Hematopoietic multipotent progenitor cell treated with erythropoietin and hydrocortisone succinate and interleukin-3 and kit ligand, for 4 days (in vitro differentiated cells): ENCODE measurements at regions not wholly inside any gene's neighbourhood (a gene's known extent, or its start where the extent isn't known, plus 50 kb on each side); places are given as distances from the start of the nearest gene placed in this dataset.

ENCODE experiments used
- DNase-seq: peaks from one replicate; pipeline ENCODE4 v3.0.0-alpha.2; 2015

DNA sequence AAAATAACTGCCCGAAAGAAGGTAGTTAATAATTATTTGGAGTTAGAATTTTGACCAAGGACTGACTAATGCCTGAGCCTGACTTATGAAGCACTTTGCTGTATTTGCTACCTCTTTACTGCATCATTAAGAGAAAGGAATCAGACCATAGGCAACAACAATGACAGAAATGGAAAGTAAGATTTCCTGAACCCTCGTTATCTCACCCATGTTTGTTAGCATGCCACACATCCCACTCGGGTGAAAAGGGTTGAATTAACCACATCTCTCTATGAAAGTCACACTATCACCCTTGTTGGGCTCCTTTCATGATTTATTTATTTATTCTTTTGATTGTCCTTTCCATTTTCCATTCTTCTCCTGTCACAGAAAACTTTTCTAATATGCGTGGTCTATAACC is 59.6 kb downstream of the OLIG3 start:
- DNase-seq: no peak

DNA sequence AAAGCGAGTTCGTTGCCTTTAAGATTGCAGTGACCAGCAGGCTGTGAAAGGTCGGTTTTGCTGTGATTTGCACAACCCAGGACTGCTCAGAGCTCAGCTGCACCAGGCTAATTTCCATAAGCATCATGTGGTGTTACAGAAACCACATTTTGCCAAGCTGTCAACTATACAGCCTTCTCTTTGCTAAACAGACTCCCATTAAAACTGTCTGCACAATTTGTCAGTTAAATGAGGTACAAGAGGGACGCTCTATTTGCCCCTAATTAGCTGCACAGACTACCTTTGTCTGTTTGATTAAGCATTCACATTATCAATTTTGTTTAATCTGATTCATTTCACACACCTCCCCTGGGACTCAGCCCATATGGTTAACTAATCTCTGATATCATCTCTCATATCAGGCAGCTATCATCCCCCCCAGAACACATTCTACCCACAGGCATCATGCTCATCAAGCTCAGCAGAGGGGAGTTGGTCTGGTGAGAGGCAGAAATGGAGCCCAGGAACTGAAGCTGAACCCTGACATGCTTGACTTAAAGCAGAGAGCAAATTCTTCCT is 62.1 kb downstream of the OLIG3 start:
- DNase-seq: no peak

DNA sequence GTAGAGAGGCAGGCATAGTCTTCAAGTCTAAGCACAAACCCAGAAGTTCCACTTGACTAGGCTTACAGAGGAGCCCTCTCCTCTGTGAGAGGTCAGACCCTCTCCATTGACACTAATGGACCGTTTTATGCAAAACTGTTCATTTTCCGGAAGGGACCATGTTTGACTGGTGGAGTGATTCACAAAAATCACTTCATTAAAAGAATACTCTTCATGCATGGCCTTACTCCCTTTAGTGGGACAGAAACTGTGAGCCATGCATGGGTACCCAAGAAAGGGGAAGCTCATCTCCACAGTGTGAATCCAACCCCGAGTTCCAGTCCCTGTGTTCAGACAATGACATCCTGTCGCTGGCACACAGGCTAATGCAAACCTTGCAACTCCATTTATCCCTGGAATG is 63.2 kb downstream of the OLIG3 start:
- no peak for DNase-seq

DNA sequence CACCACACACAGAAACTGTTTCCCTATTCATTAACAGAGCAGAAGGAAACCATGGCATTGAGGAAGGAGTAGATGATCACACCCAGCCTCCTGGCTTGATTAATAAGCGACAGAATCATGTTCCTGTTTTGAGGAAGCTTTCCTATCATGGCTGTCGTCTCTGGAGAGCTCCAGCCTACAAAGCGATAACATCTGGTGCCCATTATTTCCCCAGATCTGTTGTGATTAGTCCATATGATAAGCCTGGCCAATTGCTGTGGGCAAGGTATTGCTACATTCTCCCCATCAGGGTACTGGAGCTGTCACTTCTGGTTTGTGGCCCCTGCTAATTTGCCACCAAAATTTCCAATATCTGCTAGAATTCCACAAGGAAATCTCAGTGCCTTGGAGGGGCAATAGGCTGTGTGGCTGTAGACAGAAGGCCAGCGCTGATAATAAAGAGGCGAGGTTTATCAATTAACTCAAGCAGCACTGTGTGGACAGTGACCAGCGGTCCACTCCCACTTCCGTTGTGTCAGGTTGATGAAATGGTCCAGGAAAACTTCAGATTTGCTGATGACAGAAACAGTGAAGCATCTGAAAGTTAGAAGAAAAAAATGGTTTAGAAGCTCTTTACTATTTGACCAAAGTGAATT is 66.4 kb downstream of the OLIG3 start:
- peak; percentile 9 for DNase-seq

DNA sequence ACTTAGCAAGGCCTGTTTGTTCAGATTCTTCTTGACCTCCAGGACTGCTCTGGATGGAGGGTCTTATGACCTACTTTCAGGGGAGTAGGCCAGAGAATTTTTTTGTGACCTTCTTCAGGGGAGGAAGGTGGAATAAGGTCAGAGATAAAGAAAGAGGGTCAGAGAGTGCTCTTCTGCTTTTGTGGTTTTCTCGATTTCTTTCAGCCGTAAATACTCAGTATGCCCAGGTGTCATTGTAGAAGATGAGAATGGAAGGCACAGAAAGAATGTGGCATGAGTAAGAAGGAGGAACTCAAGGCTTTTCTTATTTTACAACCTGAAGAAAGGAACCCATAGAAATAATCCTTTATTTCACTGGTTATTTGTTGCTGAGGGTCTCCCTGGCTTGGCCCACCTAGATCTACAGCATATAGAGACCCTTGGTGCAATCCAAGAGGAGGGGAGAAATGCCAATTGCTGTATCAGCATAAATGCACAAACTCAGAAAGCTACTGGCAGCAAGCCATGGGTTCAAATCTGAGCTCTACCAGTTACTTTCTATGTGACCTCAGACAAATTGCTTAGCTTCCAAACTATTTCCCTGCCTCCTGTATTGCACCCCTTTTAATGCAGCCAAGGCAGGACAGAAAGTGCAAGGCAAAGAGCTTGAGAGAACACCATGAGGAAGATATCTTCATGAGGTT is 68.0 kb downstream of the OLIG3 start:
- DNase-seq: no peak

DNA sequence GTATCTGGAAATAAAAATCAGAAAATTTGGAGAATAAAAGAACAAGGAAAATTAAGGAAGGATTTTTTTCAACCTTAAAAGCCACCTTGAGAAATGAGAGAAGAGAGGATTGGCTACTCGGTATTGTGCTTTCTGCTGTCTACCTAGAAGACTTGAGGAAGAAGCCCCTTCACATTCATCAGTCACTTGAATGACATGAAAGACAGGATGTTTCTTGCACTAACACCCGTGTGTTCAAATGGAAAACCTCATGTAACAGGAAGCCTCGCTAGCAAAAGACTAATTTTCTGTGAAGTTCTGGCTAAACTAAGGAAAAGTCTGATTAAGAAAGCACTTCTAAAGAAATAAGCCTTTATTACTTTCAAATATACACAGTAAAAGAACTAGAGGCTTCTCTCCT is 69.9 kb downstream of the OLIG3 start:
- no peak for DNase-seq

DNA sequence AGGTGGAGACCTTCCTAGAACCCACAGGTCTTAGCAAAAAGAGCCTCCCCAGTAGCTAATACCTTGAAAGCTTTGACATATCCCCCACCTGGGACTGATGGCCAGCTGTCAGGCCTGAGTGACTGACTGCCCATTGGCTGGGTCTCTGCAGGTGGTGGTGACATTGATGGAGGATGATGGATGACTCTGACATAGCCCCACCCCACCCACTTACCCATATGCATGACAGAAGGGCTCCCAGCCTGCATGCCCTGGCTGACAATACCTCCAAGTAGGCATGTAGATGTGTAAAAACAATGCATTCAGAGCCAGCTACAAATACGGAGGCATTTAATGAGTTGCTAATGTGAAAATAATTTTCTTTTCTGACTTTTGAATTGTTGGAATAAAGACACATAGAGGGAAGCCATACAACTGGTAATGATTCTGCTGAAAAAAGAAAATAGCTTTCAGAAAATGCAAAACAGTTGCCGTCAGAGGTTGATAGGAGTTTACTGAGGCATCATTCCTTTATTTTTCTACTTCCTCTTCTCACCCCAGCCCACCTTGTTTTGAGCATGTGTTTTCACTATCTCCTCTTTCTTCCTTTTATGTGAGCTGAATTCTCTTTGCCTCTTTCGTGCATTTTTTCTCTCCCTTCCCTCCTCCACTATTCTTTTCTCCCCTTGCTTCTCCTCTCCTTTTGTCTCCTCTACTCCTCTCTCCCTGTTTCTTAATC is 70.6 kb downstream of the OLIG3 start:
- DNase-seq: no peak

DNA sequence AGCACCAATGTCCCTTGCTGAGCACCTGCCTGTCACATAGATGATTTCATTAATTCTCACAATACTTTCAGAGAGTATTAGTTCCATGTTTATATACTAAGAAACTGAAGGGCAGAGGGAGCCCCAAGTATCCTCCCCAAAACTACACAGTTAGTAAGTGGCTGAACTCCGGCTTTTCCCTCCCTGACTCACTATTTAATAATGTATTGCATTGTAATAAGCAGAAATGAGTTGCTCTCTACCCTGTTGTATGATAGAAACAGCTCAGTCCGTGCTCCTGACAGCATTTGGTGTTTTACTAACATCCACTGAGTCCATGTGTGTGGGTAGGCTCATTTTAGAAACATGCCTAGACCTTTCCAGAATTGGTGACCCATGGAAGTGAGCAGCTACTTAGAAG is 76.8 kb downstream of the OLIG3 start:
- DNase-seq: no peak

DNA sequence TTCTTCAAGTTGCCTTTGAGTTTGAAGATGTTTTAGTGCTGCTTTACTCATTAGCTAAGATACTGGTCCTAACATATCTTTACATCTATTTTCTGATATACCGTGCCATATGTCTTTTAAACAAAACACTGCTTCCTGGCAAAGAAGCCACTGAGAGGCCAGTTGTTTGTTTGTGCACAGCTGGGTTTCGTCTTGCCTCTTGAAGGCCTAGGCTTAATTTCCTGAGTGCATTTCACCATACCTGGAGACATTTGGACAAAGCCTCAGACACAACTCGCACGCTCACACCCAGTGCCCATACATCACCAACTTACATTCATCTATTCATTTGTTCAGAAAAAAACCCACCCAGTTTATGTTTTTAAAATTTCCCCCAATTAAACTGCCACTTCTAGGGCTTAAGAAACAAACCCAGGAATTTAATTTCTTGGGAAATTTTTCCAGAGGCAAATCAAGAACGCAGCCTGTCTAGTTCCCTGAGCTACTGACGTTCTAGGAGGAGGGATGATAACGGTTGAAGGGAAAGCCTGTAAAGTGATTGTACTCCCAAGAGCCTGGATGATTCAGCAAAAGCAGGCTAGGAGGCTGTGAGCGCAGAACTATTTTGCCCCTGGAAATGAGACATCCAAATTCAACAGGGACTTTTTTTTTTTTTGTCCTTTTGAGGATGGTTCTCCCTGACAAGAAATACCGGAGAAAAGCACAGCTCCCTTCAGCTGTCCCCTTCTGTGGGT is 77.7 kb downstream of the OLIG3 start:
- peak; percentile 22 for DNase-seq

DNA sequence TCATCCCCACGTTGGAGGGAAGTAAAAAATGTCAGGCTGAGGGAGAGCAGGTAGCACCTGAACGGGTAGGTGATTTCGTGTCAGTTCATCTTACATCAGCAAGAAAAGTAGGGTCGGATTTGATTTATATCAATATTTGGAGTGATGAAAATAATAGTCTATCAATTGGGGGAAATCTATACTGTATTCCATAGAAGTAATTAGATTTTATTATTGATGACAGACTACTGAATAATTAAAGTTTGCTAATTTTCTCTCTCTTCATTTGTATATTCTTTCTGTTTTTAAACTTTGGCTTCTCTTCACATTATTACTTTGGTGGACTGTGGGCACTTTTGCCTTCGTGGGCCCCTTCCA is 78.4 kb downstream of the OLIG3 start:
- no peak for DNase-seq

DNA sequence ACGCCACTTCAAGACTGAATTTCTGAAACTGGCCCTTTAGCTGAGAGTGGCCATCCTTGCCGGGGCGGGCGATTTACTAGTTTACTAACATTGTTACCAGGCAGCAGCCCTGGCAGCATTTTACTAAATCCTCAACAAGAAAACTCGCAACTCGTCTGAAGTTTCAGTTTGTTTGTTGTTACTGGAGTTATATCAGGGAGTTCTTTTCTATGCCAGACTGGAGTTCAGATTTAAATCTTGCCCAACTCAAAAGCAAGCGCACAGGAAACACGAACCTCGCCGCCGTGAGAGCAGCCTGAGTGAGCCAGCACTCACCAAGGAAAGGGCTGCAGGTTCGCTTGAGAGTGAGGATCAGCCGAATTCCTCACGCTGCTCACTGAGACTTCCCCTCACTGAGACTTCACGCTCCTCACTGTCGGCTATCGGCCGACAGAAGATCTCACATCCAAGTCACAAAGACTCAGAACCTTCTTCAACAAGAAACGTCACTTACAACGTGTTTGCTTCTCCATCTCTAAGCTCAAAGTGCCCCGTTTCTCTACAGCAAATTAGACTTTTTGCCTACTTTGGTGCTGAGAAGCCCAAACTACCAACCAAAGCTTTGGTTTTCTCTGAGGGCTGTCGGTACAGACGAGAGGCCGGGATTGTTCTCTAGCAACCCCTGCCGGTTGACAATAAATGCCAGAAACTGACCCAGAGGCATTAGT is 78.9 kb downstream of the OLIG3 start:
- DNase-seq: peak; percentile 82

DNA sequence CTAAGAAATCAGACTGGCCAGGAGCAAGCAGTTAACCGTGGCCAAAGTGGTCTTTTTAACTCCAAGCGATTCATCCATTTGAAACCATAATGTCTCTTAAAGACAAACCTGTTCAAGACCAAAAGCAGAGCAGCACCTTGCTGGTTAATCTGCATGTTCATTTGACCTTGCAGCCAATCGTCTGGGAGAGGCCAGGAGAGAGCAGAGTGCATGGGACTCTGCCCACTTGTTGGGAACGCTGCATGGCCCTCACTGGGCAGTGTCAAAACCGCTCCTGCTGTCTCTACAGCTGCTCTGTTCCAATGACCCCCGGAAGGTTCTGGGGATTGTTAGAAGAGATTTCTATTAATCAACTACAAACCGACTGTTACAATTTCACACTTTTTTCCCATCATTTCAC is 79.6 kb downstream of the OLIG3 start:
- no peak for DNase-seq

DNA sequence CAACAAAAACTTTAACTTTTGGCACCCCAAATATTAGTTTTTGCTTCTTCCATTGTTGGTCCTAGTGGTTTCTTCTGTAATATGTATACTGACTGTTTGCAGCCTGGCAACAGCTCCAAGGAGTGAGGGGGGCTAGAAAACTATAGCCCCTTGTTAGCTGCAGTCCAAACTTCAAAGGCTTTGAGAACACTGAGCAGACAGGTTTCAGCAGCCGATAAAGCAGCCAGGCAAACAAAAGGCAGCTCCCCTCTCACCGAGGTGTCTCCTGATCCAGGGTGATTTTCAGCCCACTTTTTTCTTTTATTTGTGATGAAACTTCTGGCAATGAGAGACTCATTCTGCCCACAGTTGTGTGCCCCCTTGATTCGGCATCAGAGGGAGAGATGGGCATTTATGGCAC is 80.7 kb downstream of the OLIG3 start:
- no peak for DNase-seq

DNA sequence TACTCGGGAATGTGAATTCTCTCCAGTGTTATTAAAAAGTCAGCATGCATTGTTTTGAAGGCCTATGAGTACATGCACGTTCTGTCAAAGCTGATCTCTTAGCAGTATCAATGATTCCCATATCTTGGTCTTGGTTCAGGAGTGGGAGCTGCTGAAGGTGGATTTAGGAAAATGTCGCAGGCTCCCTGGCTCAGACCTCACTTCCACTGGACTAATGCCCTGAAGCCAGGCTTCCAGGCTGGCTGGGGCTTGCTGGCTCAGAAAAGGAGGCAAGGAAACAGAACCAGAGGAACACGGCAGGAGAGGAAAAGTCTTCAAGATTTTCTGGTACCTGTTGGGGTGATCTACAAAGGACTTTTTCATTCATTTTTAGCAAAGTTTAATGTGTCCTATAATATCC is 81.6 kb downstream of the OLIG3 start:
- no peak for DNase-seq

DNA sequence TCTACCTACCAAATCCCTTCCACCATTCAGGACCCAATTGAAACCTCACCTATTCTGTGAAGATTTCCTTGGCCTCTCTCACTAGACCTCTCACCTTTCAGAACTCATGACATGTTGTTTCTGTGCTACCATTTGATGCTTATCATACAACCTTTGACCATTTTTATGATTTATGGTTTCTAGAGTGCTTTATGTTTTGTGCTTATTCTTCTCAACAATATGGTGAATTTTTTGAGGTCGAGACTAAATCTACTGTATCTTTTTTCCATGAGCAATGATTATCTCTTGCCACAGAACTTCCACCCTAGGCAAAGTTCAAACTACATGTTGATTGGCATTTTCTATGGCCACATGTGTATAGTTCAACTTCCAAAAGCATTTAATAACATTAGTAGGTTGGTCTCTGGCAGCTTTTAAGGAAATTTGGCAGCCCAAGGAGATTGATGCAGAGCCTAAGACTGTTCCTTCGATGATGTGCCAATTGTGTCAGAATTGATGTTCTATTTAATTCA is 84.9 kb downstream of the OLIG3 start:
- DNase-seq: no peak

DNA sequence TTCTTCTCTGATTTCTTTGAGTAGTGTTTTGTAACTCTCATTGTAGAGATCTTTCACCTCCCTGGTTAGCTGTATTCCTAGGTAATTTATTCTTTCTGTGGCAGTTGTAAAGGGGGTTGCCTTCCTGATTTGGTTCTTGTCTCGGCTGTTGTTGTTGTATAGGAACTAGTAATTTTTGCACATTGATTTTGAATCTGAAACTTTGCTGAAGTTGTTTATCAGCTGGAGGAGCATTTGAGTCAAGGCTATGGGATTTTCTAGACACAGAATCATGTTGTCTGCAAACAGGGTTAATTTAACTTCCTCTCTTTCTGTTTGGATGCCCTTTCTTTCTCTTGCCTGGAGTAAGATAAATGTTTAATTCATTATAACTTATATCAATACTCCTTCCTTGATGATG is 86.4 kb downstream of the OLIG3 start:
- DNase-seq: no peak

DNA sequence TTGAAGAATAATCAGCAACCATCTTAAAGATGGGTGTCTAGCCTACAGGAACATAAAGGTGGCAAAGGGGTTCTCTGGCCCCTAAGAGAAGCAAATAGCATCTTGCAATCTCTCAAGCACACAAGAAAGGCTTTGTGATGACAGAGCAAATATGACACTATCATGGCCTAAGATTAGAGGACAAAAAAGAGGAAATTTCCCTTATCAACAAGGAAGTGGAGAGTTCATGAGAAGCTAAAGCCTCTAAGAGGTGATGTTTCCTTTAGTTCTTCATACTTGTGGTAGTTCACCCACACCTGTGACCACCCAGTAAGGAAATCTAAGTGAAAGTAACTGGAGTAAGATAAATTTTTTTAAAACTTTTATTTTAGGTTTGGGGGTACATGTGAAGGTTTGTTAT is 88.4 kb downstream of the OLIG3 start:
- peak; percentile 10 for DNase-seq

DNA sequence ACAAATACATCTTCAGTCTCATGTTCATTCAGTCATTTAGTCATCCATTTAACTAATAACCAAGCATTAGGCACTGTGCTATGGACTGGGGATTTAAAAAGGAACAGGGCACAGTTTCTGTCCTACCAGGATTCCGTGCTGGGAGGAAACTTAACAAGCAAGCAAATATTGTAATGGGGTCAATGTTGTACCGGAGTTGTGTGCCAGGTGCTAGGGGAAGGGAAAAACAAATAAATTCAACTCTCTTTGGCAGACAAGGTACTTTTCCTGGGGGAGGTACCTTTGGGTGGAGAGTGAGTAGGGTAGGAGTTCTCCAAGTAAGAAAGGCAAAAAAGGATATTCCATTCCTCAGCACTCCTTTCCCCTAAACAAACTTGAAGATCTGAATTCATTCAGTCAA is 90.3 kb downstream of the OLIG3 start:
- no peak for DNase-seq

DNA sequence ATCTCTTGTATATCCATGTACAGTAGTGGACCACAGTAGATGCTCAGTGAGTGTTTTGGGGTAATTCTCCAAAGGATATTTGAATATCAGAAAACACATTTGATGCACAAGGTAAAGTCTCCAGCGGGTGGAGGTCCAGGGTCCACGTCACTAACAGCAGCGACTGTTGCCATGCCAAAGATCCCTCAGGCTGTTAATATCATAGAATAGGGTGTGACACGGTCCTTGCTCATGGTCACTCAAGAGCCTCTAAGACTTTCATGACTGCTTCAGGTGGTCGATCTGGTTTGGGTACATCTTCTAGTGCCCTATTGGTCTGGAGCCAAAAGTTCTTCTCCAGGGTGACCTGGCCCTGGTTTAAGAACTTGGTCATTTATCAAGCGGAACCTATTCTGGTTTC is 90.8 kb downstream of the OLIG3 start:
- no peak for DNase-seq

DNA sequence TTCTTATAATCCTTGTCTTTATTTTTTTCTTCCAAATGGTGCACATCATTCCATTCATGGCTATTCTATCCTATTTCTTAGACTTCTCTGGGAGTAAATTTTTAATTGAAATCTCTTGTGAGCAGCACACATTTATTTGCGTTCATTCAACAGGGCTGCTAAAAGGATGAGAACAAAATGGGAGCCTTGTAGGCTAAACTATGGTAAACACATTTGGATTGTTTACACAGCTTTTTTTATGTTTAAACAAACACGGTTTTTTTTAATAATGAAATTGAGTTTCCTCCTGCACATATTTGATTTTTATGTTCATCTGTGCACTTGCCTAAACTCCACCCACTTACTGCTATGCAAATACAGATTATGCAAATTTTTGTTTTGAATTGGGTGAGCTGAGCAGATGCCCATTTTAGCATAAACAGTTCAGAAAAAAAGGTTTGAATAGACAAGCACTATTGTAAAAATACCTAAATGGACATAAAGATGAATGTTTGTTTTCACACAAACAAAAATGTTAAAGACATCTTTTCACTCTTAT is 92.0 kb downstream of the OLIG3 start:
- DNase-seq: no peak

DNA sequence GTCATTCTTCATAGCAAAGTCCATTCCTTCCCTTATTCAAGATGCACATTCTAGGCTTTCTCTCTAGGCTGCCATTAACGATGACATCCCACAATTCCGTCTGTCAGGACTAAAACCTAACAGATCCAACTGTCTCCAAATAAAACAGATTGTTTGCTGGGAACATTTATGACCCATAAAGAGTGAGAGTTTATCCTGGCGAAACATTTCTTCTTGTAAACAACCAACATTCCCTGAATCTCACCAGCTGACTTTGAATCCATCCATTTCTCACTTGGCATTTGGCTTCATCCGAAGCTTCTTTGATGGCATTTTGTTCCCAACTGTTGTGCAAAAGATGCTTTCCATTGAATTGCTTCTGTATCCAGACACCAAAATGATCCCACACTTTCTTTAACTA is 93.1 kb downstream of the OLIG3 start:
- no peak for DNase-seq

DNA sequence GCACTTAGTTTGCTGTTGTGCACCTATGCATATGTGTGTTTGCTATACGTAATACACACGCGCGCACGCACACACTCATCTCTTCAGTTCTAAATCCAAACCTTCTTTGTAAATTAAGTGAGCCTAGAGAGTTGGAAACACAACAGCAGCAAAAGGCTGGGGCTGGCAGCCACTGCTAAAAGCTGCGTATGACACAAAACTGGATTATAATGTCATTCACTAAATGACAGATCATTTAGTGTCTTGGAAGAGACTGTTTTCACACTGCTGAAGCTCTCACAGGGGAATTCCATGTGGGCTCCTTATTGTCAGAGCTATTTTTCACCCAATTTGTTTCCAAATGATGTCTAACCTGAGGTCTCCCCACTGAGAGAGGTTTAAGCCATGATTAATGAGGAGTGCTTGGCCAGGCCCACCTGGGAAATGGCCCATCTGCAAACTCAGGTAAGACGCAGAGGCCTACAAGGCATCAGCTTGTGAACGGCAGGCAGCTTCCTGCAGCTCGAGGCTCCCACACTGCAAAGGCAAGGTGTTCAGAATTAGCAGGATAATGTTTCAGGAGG is 94.2 kb downstream of the OLIG3 start:
- no peak for DNase-seq
